Endodermal cell (in vitro differentiated cells): ENCODE measurements at regions not wholly inside any gene's neighbourhood (a gene's known extent, or its start where the extent isn't known, plus 50 kb on each side); places are given as distances from the start of the nearest gene placed in this dataset.

ENCODE experiments used
- DNase-seq: peaks from one replicate; pipeline ENCODE4 v3.0.0-alpha.2; 2017
- H3K27ac ChIP-seq: 2 replicates; pipeline ENCODE4 v1.5.1; 2013; ENCODE audit warnings: mild to moderate bottlenecking, low read depth, low read length, moderate library complexity
- H3K27me3 ChIP-seq: 2 replicates; pipeline ENCODE4 v1.6.1; 2013; ENCODE audit warnings: mild to moderate bottlenecking, low read length, moderate library complexity; ENCODE audit not compliant: insufficient read depth, control insufficient read depth, poor library complexity, severe bottlenecking
- H3K36me3 ChIP-seq: 2 replicates; pipeline ENCODE4 v1.7.0; 2013; ENCODE audit warnings: mild to moderate bottlenecking, low read length, moderate library complexity; ENCODE audit not compliant: control insufficient read depth, insufficient read depth
- H3K4me1 ChIP-seq: one replicate; pipeline ENCODE4 v1.7.0; 2013; ENCODE audit warnings: low read length; ENCODE audit not compliant: control insufficient read depth, insufficient read depth
- H3K4me3 ChIP-seq: 2 replicates; pipeline ENCODE4 v1.5.1; 2013; ENCODE audit warnings: mild to moderate bottlenecking, low read length, moderate library complexity
- H3K9ac ChIP-seq: 2 replicates; pipeline ENCODE4 v1.6.1; 2013; ENCODE audit warnings: mild to moderate bottlenecking, low read length, moderate library complexity; ENCODE audit not compliant: poor library complexity, severe bottlenecking; ENCODE audit errors: extremely low read depth
- H3K9me3 ChIP-seq: 2 replicates; pipeline ENCODE4 v1.6.1; 2013; ENCODE audit warnings: mild to moderate bottlenecking, low read length, moderate library complexity; ENCODE audit not compliant: control insufficient read depth
- H3K27ac Mint-ChIP-seq: 2 replicates; pipeline ENCODE4 v1.8.0; 2020; ENCODE audit warnings: mixed read lengths
- H3K27me3 Mint-ChIP-seq: 2 replicates; pipeline ENCODE4 v1.8.0; 2021; ENCODE audit warnings: mild to moderate bottlenecking, mixed read lengths; ENCODE audit not compliant: insufficient read depth
- H3K36me3 Mint-ChIP-seq: 2 replicates; pipeline ENCODE4 v1.8.0; 2020; ENCODE audit warnings: low read depth, mixed read lengths
- H3K4me1 Mint-ChIP-seq: 2 replicates; pipeline ENCODE4 v1.8.0; 2020; ENCODE audit warnings: mixed read lengths
- H3K4me3 Mint-ChIP-seq: 2 replicates; pipeline ENCODE4 v1.8.0; 2020; ENCODE audit warnings: mild to moderate bottlenecking, moderate library complexity, mixed read lengths
- H3K9me3 Mint-ChIP-seq: 2 replicates; pipeline ENCODE4 v1.8.0; 2020; ENCODE audit warnings: mild to moderate bottlenecking, mixed read lengths
- WGBS, 2 experiments: methylation state at CpG; one replicate each; pipeline versions ENCODE4 v1.1.5 to v1.1.7; 2013; ENCODE audit warnings: missing lambda C conversion rate in 2 of 2, mixed read lengths in 1 of 2; ENCODE audit not compliant: insufficient coverage in 1 of 2, insufficient read length in 1 of 2; 5-methylcytosine and 5-hydroxymethylcytosine counted together
- TF ChIP-seq, protein P1 (sequence below): fragments of 200-600 bp; sonication (generic); conservative IDR thresholded peaks from 2 replicates; pipeline ENCODE4 v1.5.0; 2021; ENCODE audit warnings: antibody characterized with exemption, mild to moderate bottlenecking

DNA sequence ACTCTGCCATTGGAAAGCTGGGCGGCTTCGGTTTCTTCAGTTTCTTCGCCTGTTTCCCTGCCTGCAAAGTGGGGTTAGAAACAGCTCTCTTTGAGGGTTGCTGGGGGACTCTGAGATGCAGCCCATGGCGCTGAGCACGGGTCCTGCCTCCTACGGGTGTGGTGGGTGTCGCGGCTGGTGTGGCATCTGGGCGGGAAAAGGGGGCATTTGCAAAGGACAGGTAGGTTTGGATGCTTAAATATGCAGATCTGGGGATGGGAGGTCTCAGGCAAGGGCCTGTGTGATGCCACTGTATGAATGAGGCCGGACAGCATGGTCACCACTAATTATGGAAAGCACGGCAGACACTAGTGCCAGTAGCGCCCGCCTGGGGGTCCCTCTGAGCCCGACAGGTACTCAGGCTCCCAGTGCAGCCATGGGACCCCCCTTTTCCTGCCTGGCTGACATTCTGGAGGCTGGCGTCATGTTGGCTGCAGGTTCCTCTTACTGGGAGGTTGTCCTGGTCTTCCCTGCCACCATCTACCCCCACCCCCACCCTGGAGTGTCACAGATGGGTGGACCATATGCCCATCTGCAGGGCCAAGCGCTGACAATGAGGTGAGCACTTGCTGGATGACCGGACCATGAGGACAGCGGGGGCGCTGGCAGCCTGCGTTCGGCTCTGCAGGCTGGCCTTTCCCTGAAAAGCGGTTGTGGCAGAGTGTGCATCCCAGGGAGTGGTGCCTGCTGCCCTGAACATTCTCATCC lies 237.7 kb downstream of the SEC14L1 start:
- TF ChIP-seq, protein P1, sequence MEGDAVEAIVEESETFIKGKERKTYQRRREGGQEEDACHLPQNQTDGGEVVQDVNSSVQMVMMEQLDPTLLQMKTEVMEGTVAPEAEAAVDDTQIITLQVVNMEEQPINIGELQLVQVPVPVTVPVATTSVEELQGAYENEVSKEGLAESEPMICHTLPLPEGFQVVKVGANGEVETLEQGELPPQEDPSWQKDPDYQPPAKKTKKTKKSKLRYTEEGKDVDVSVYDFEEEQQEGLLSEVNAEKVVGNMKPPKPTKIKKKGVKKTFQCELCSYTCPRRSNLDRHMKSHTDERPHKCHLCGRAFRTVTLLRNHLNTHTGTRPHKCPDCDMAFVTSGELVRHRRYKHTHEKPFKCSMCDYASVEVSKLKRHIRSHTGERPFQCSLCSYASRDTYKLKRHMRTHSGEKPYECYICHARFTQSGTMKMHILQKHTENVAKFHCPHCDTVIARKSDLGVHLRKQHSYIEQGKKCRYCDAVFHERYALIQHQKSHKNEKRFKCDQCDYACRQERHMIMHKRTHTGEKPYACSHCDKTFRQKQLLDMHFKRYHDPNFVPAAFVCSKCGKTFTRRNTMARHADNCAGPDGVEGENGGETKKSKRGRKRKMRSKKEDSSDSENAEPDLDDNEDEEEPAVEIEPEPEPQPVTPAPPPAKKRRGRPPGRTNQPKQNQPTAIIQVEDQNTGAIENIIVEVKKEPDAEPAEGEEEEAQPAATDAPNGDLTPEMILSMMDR, result no peak
- H3K4me3 Mint-ChIP-seq, result no peak overlapping the region

DNA sequence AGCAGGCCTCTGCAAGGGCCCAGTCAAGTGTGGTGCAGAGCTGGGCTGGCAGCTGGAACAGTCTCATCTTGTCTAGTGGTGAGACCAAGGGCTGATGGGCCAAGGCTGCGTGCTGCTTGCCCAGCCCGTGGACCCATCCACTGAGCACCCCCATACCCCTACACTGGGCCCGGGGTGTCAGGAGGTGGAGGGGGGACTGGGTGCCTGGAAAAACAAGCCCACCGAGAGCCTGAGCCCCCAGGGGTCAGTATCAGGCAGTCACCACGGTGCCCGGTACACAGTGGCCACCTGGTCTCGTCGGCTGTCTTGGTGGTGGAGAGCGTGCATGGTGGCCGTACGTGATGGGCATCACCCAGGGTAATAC lies 238.3 kb downstream of the SEC14L1 start:
- H3K36me3 ChIP-seq, result no peaks in the 10 kb centered on the region
- Mint-ChIP-seq H3K4me1 (peaks cover 55% of the 10 kb centered on the region), H3K36me3 (no peaks in the 10 kb centered on the region), H3K4me3 (no peak overlapping the region), H3K27ac (no peak overlapping the region), H3K9me3 (no peaks in the 10 kb centered on the region), H3K27me3 (no peaks in the 10 kb centered on the region)
- no peak for DNase-seq
- H3K4me3 ChIP-seq, result no peak overlapping the region
- no peak overlapping the region for H3K9ac ChIP-seq
- no peak overlapping the region for H3K27ac ChIP-seq
- no peaks in the 10 kb centered on the region for H3K9me3 ChIP-seq
- H3K27me3 ChIP-seq, result no peaks in the 10 kb centered on the region
- TF ChIP-seq, protein P1, result no peak
- peaks cover 19% of the 10 kb centered on the region for H3K4me1 ChIP-seq
- WGBS, 2 experiments, result 94 to 100% methylated on average over 3 to 10 of the region's 11 CpGs

More for the DNA sequence above, 237.7 kb downstream of the SEC14L1 start:
- H3K9me3 Mint-ChIP-seq, result no peaks in the 10 kb centered on the region
- Histone ChIP-seq H3K27ac (no peak overlapping the region), H3K27me3 (no peaks in the 10 kb centered on the region), H3K4me1 (peaks cover 19% of the 10 kb centered on the region), H3K4me3 (no peak overlapping the region), H3K36me3 (no peaks in the 10 kb centered on the region), H3K9me3 (no peaks in the 10 kb centered on the region), H3K9ac (no peak overlapping the region)
- no peak for DNase-seq
- H3K27me3 Mint-ChIP-seq, result no peaks in the 10 kb centered on the region
- peak overlapping the region; percentile 64 for H3K27ac Mint-ChIP-seq
- 95 to 97% methylated on average over 9 to 22 of the region's 22 CpGs for WGBS, 2 experiments
- H3K4me1 Mint-ChIP-seq, result peaks cover 51% of the 10 kb centered on the region
- H3K36me3 Mint-ChIP-seq, result no peaks in the 10 kb centered on the region

DNA sequence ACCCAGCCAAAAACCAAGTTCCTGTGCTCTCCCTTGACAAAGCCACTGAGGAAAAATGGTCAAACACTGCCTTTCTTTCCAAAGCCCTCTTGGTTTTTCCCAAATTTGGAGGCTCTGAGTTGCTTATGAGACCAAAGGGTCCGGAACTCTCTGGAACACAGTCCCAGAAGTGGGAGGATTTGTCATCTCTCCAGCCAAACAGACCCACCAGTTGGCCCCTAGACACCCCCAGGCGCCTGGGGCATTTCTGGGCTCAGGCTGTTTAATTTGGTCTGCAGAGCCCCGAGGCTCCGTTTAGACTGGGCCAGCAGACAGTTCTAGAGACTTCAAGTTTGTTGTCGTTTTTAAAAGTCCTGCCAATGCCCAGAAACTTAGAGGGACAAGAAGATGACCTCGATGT lies 239.1 kb downstream of the SEC14L1 start:
- H3K27ac Mint-ChIP-seq, result no peak overlapping the region

More for the DNA sequence above, 239.1 kb downstream of the SEC14L1 start:
- Histone ChIP-seq H3K27me3 (no peaks in the 10 kb centered on the region), H3K36me3 (no peaks in the 10 kb centered on the region), H3K4me1 (peaks cover 18% of the 10 kb centered on the region), H3K27ac (no peak overlapping the region), H3K9ac (no peak overlapping the region), H3K4me3 (no peak overlapping the region), H3K9me3 (no peaks in the 10 kb centered on the region)
- Mint-ChIP-seq H3K36me3 (no peaks in the 10 kb centered on the region), H3K4me1 (peaks cover 54% of the 10 kb centered on the region), H3K4me3 (no peak overlapping the region), H3K27me3 (no peaks in the 10 kb centered on the region), H3K9me3 (no peaks in the 10 kb centered on the region)
- WGBS, 2 experiments, result 89 to 100% methylated on average over 5 of the region's 6 CpGs
- TF ChIP-seq, protein P1, result no peak
- DNase-seq, result no peak
